Astrocyte (in vitro differentiated cells and primary cell): ENCODE measurements at regions not wholly inside any gene's neighbourhood (a gene's known extent, or its start where the extent isn't known, plus 50 kb on each side); places are given as distances from the start of the nearest gene placed in this dataset.

Source experiments
- DNase-seq: peaks from one replicate; pipeline ENCODE4 v3.0.0-alpha.2; 2010; ENCODE audit warnings: low read depth
- FAIRE-seq: peaks from 2 replicates; lab custom pipeline; 2011; peaks lifted over from hg19 to GRCh38; lab: Jason Lieb, UNC
- H2AFZ ChIP-seq: 2 replicates; pipeline ENCODE4 v1.6.0; 2012; ENCODE audit warnings: low read depth, low read length, inconsistent platforms
- H3K27ac ChIP-seq: 2 replicates; pipeline ENCODE4 v1.5.1; 2011; ENCODE audit warnings: low read depth, low read length, inconsistent platforms
- H3K27me3 ChIP-seq: 2 replicates; pipeline ENCODE4 v1.6.0; 2011; ENCODE audit warnings: low read length, inconsistent platforms; ENCODE audit not compliant: insufficient read depth
- H3K36me3 ChIP-seq: 2 replicates; pipeline ENCODE4 v1.5.1; 2011; ENCODE audit warnings: low read length, inconsistent platforms; ENCODE audit not compliant: insufficient read depth
- H3K4me1 ChIP-seq: 2 replicates; pipeline ENCODE4 v1.5.1; 2011; ENCODE audit warnings: low read length, inconsistent platforms; ENCODE audit not compliant: insufficient read depth
- H3K4me2 ChIP-seq: 2 replicates; pipeline ENCODE4 v1.6.0; 2012; ENCODE audit warnings: low read length, inconsistent platforms
- H3K4me3 ChIP-seq: 2 replicates; pipeline ENCODE4 v1.5.1; 2011; ENCODE audit warnings: low read depth, mild to moderate bottlenecking, low read length, inconsistent platforms; ENCODE audit not compliant: insufficient read depth
- H3K79me2 ChIP-seq: 2 replicates; pipeline ENCODE4 v1.6.0; 2012; ENCODE audit warnings: mild to moderate bottlenecking, low read length, inconsistent platforms; ENCODE audit not compliant: insufficient read depth
- H3K9ac ChIP-seq: 2 replicates; pipeline ENCODE4 v1.6.0; 2012; ENCODE audit warnings: mild to moderate bottlenecking, low read length, inconsistent platforms
- H3K9me3 ChIP-seq: 2 replicates; pipeline ENCODE4 v1.5.1; 2012; ENCODE audit warnings: low read depth, mild to moderate bottlenecking, low read length, inconsistent platforms; ENCODE audit not compliant: insufficient read depth
- H4K20me1 ChIP-seq: 2 replicates; pipeline ENCODE4 v1.6.0; 2012; ENCODE audit warnings: low read length, inconsistent platforms; ENCODE audit not compliant: insufficient read depth
- H3K27ac Mint-ChIP-seq: one replicate; pipeline ENCODE4 v1.8.0; 2021; ENCODE audit warnings: mild to moderate bottlenecking, mixed read lengths; ENCODE audit not compliant: unreplicated experiment
- H3K27me3 Mint-ChIP-seq: one replicate; pipeline ENCODE4 v1.8.0; 2021; ENCODE audit warnings: low read depth, mixed read lengths; ENCODE audit not compliant: unreplicated experiment
- H3K36me3 Mint-ChIP-seq: one replicate; pipeline ENCODE4 v1.8.0; 2021; ENCODE audit warnings: low read depth, mixed read lengths; ENCODE audit not compliant: unreplicated experiment
- H3K4me1 Mint-ChIP-seq: one replicate; pipeline ENCODE4 v1.8.0; 2021; ENCODE audit warnings: low read depth, mixed read lengths; ENCODE audit not compliant: unreplicated experiment
- H3K4me3 Mint-ChIP-seq: one replicate; pipeline ENCODE4 v1.8.0; 2021; ENCODE audit warnings: mild to moderate bottlenecking, moderate library complexity, mixed read lengths; ENCODE audit not compliant: unreplicated experiment
- H3K9me3 Mint-ChIP-seq: one replicate; pipeline ENCODE4 v1.8.0; 2021; ENCODE audit warnings: mild to moderate bottlenecking, mixed read lengths; ENCODE audit not compliant: unreplicated experiment
- EZH2 ChIP-seq: IDR thresholded peaks from 2 replicates; pipeline ENCODE4 v1.6.1; 2012; ENCODE audit warnings: mild to moderate bottlenecking, low read length, inconsistent platforms; ENCODE audit not compliant: insufficient read depth
- TF ChIP-seq, protein P1 (sequence below): IDR thresholded peaks from 2 replicates; pipeline ENCODE4 v1.5.1; 2011; ENCODE audit warnings: low read depth, mild to moderate bottlenecking, inconsistent platforms, low read length, moderate library complexity; ENCODE audit not compliant: insufficient read depth

GRCh38 chr12:38161123-38162000, 155.2 kb upstream of the ALG10B start:
- Mint-ChIP-seq H3K27me3 (no peaks in the 10 kb centered on the region), H3K4me3 (no peak overlapping the region), H3K36me3 (no peaks in the 10 kb centered on the region), H3K9me3 (peaks cover 7% of the 10 kb centered on the region), H3K27ac (no peak overlapping the region), H3K4me1 (no peaks in the 10 kb centered on the region)
- H3K9ac ChIP-seq: no peak overlapping the region
- no peak overlapping the region for H2AFZ ChIP-seq
- FAIRE-seq (no peak), DNase-seq (no peak)
- no peaks in the 10 kb centered on the region for H4K20me1 ChIP-seq
- no peaks in the 10 kb centered on the region for H3K27me3 ChIP-seq
- no peaks in the 10 kb centered on the region for H3K79me2 ChIP-seq
- no peak overlapping the region for H3K4me2 ChIP-seq
- no peak for TF ChIP-seq EZH2
- TF ChIP-seq, protein P1, sequence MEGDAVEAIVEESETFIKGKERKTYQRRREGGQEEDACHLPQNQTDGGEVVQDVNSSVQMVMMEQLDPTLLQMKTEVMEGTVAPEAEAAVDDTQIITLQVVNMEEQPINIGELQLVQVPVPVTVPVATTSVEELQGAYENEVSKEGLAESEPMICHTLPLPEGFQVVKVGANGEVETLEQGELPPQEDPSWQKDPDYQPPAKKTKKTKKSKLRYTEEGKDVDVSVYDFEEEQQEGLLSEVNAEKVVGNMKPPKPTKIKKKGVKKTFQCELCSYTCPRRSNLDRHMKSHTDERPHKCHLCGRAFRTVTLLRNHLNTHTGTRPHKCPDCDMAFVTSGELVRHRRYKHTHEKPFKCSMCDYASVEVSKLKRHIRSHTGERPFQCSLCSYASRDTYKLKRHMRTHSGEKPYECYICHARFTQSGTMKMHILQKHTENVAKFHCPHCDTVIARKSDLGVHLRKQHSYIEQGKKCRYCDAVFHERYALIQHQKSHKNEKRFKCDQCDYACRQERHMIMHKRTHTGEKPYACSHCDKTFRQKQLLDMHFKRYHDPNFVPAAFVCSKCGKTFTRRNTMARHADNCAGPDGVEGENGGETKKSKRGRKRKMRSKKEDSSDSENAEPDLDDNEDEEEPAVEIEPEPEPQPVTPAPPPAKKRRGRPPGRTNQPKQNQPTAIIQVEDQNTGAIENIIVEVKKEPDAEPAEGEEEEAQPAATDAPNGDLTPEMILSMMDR: no peak
- H3K9me3 ChIP-seq: peaks cover 5% of the 10 kb centered on the region
- H3K4me1 ChIP-seq: no peaks in the 10 kb centered on the region
- H3K27ac ChIP-seq: no peak overlapping the region
- no peaks in the 10 kb centered on the region for H3K36me3 ChIP-seq
- no peak overlapping the region for H3K4me3 ChIP-seq

- no peak overlapping the region for H3K27ac ChIP-seq
- no peaks in the 10 kb centered on the region for H3K36me3 ChIP-seq
- peaks cover 5% of the 10 kb centered on the region for H3K9me3 ChIP-seq
- H3K4me2 ChIP-seq: no peak overlapping the region
- no peak for FAIRE-seq
- Mint-ChIP-seq H3K4me1 (no peaks in the 10 kb centered on the region), H3K9me3 (peaks cover 7% of the 10 kb centered on the region), H3K27me3 (no peaks in the 10 kb centered on the region), H3K4me3 (no peak overlapping the region), H3K27ac (no peak overlapping the region), H3K36me3 (no peaks in the 10 kb centered on the region)
- no peaks in the 10 kb centered on the region for H3K79me2 ChIP-seq
- H4K20me1 ChIP-seq: no peaks in the 10 kb centered on the region
- no peaks in the 10 kb centered on the region for H3K4me1 ChIP-seq
- no peak overlapping the region for H3K4me3 ChIP-seq
- no peak overlapping the region for H2AFZ ChIP-seq
- no peaks in the 10 kb centered on the region for H3K27me3 ChIP-seq
- DNase-seq: no peak
- H3K9ac ChIP-seq: no peak overlapping the region
- TF ChIP-seq EZH2: no peak
- TF ChIP-seq, protein P1: no peak
These were observed 154.6 kb upstream of the ALG10B start for GRCh38 chr12:38162013-38162412.
